ENCODE measurements at regions not wholly inside any gene's neighbourhood (a gene's known extent, or its start where the extent isn't known, plus 50 kb on each side); places are given as distances from the start of the nearest gene placed in this dataset.

- TF ChIP-seq SP1 (IDR thresholded peaks at IDR 0.05; ENCODE audit: low read depth, low read length) (no peak), POU5F1 (IDR thresholded peaks at IDR 0.05; ENCODE audit: low read depth, low read length) (no peak), ZNF274 (IDR thresholded peaks at IDR 0.05; ENCODE audit: borderline replicate concordance, extremely low read depth, low read length) (no peak), CBX5 (IDR thresholded peaks at IDR 0.05; ENCODE audit: low read depth, low read length) (no peak)
Measured at GRCh38 chr20:40806929-40807820, 118.1 kb upstream of the MAFB start (continued).
